ENCODE measurements at regions not wholly inside any gene's neighbourhood (a gene's known extent, or its start where the extent isn't known, plus 50 kb on each side); places are given as distances from the start of the nearest gene placed in this dataset.
"Not testable (repeated sequence)": the region's sequence is repeated elsewhere in the genome, so short reads cannot be mapped to it uniquely, and the experiment has no call there.

DNA sequence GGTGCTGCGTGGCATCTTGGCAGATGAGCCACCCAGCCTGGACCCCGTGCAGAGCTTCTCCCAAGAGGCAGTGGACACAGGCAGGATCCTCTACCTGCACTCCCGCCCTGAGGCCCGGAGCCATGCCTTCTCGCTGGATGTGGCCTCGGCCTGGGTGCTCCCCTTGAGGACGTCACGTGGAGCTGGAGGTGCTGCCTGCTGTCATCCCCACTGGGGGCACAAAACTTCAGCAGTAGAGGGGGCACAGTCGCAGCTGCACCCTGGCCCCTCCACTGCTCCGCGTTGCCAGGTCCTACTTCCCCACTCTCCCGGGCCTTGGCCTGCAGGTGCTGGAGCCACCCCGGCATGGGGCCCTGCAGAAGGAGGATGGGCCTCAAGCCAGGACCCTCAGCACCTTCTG, 182.0 kb upstream of the AKAP13 start:
- H4K5ac ChIP-seq (ENCODE audit: low read depth, low read length); H2AFZ ChIP-seq (replicated peaks; ENCODE audit: low read length, poor library complexity); H3K36me3 ChIP-seq (ENCODE audit: control insufficient read depth, insufficient read depth, low read length); H4K20me1 ChIP-seq (ENCODE audit: insufficient read depth, low read length); H2AK9ac ChIP-seq (replicated peaks; ENCODE audit: low read depth, low read length, poor library complexity); H3K9me1 ChIP-seq (ENCODE audit: insufficient read depth, low read length); H3K9me3 ChIP-seq (ENCODE audit: control insufficient read depth, insufficient read depth, low read length); H3K14ac ChIP-seq (replicated peaks; ENCODE audit: low read depth, low read length); H2BK15ac ChIP-seq (ENCODE audit: low read depth, low read length); H3K27ac ChIP-seq (ENCODE audit: insufficient read depth, low read length); H4K91ac ChIP-seq (ENCODE audit: insufficient read depth, low read depth, low read length); POLR2A ChIA-PET (ENCODE audit: unreplicated experiment); H3K27me3 ChIP-seq (ENCODE audit: control insufficient read depth, insufficient read depth, low read length); H2AK5ac ChIP-seq (ENCODE audit: low read depth, low read length); H3K4ac ChIP-seq (ENCODE audit: low read depth, low read length); BruUV-seq (replicated peaks); H4K8ac ChIP-seq (ENCODE audit: low read depth in 2 of 2, low read length in 2 of 2); H3K4me1 ChIP-seq (ENCODE audit: control insufficient read depth, insufficient read depth, low read length); ATAC-seq (ENCODE audit: low read depth); H3K4me2 ChIP-seq (ENCODE audit: low read depth, low read length); H3K79me1 ChIP-seq (ENCODE audit: low read depth in 1 of 2, low read length in 2 of 2); H2BK5ac ChIP-seq (ENCODE audit: low read depth, low read length, poor library complexity, severe bottlenecking); H2BK20ac ChIP-seq (ENCODE audit: low read depth, low read length); H2BK120ac ChIP-seq (ENCODE audit: low read depth, low read length); H3K18ac ChIP-seq (ENCODE audit: low read depth, low read length); CTCF ChIA-PET; H3K9ac ChIP-seq (ENCODE audit: low read depth, low read length); dilution Hi-C loops (cut with HindIII; ENCODE audit: low sequenced_read_pairs, unreplicated experiment); H3K4me3 ChIP-seq (ENCODE audit: insufficient read depth, low read depth, low read length); DNase-seq; H3K23ac ChIP-seq (ENCODE audit: low read depth, low read length); H3K56ac ChIP-seq (ENCODE audit: extremely low read depth, insufficient read depth, low read length); intact Hi-C loops (cut with micrococcal nuclease); in situ Hi-C loops (cut with MboI; ENCODE audit: low sequenced_read_pairs): not testable (repeated sequence)
- WGBS, 2 experiments (ENCODE audit: extremely low coverage in 2 of 2, insufficient read length in 1 of 2), result no CpG with 5 or more reads among the region's 13 CpGs

DNA sequence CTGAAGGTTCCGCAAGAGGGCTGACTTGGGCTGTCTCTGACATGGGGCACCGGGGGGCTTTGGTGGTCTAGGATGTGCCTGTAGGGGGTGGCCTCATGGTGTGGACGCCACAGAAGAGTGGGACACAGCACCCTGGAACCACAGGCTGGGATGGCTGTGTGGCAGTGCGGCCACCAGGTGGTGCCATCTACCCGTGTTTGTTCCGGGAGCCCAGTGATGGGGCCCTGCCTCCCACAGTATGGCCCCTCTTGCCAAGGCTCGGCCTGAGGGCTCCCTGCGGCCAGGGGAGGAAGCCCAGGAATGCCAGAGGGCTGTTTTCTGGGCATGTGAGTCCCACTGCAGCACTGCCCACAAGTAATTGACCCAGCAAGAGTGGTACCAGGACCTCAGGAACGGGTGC, 180.2 kb upstream of the AKAP13 start:
- H3K23ac ChIP-seq (ENCODE audit: low read depth, low read length); H3K4me3 ChIP-seq (ENCODE audit: insufficient read depth, low read depth, low read length); H3K9ac ChIP-seq (ENCODE audit: low read depth, low read length); DNase-seq; H3K4ac ChIP-seq (ENCODE audit: low read depth, low read length); H3K9me3 ChIP-seq (ENCODE audit: control insufficient read depth, insufficient read depth, low read length); H3K27me3 ChIP-seq (ENCODE audit: control insufficient read depth, insufficient read depth, low read length); H4K91ac ChIP-seq (ENCODE audit: insufficient read depth, low read depth, low read length); H4K5ac ChIP-seq (ENCODE audit: low read depth, low read length); H3K4me1 ChIP-seq (ENCODE audit: control insufficient read depth, insufficient read depth, low read length); H3K27ac ChIP-seq (ENCODE audit: insufficient read depth, low read length); H2AK9ac ChIP-seq (replicated peaks; ENCODE audit: low read depth, low read length, poor library complexity); CTCF ChIA-PET; BruUV-seq (replicated peaks); in situ Hi-C loops (cut with MboI; ENCODE audit: low sequenced_read_pairs); H3K9me1 ChIP-seq (ENCODE audit: insufficient read depth, low read length); H3K4me2 ChIP-seq (ENCODE audit: low read depth, low read length); H2BK5ac ChIP-seq (ENCODE audit: low read depth, low read length, poor library complexity, severe bottlenecking); H3K18ac ChIP-seq (ENCODE audit: low read depth, low read length); dilution Hi-C loops (cut with HindIII; ENCODE audit: low sequenced_read_pairs, unreplicated experiment); H4K20me1 ChIP-seq (ENCODE audit: insufficient read depth, low read length); H3K36me3 ChIP-seq (ENCODE audit: control insufficient read depth, insufficient read depth, low read length); H4K8ac ChIP-seq (ENCODE audit: low read depth in 2 of 2, low read length in 2 of 2); H2AK5ac ChIP-seq (ENCODE audit: low read depth, low read length); H2BK20ac ChIP-seq (ENCODE audit: low read depth, low read length); H3K56ac ChIP-seq (ENCODE audit: extremely low read depth, insufficient read depth, low read length); H3K79me1 ChIP-seq (ENCODE audit: low read depth in 1 of 2, low read length in 2 of 2); H2BK15ac ChIP-seq (ENCODE audit: low read depth, low read length); H2BK120ac ChIP-seq (ENCODE audit: low read depth, low read length); POLR2A ChIA-PET (ENCODE audit: unreplicated experiment); H2AFZ ChIP-seq (replicated peaks; ENCODE audit: low read length, poor library complexity); H3K14ac ChIP-seq (replicated peaks; ENCODE audit: low read depth, low read length); intact Hi-C loops (cut with micrococcal nuclease): not testable (repeated sequence)
- ATAC-seq (ENCODE audit: low read depth), result peak; percentile 100
- WGBS, 2 experiments (ENCODE audit: extremely low coverage in 2 of 2, insufficient read length in 1 of 2), result no CpG with 5 or more reads among the region's 9 CpGs

All from IMR-90 (cell line).